ENCODE measurements at regions not wholly inside any gene's neighbourhood (a gene's known extent, or its start where the extent isn't known, plus 50 kb on each side); places are given as distances from the start of the nearest gene placed in this dataset.

GRCh38 chr9:86816366-86816765 is 130.9 kb downstream of the GAS1 start:
- Histone ChIP-seq H3K4me3 (no peak overlapping the region), H3K4me1 (peaks cover 0 to 2% of the 10 kb centered on the region in 2 donors), H3K27ac (no peak overlapping the region), H3K9me3 (no peaks in the 10 kb centered on the region), H3K36me3 (no peaks in the 10 kb centered on the region), H3K27me3 (no peaks in the 10 kb centered on the region)
- no peak for TF ChIP-seq CTCF (IDR thresholded peaks at IDR 0.05)
- DNase-seq (ENCODE audit: low spot score in 2 of 2): no peak
- intact Hi-C loops (cut with DNase I): no loop called here

GRCh38 chr9:86812616-86813015 is 134.7 kb downstream of the GAS1 start:
- Histone ChIP-seq H3K4me1 (peaks cover 0 to 4% of the 10 kb centered on the region in 2 donors), H3K27me3 (no peaks in the 10 kb centered on the region), H3K9me3 (no peaks in the 10 kb centered on the region), H3K27ac (no peak overlapping the region), H3K36me3 (no peaks in the 10 kb centered on the region), H3K4me3 (no peak overlapping the region)
- no peak for TF ChIP-seq CTCF (IDR thresholded peaks at IDR 0.05)
- intact Hi-C loops (cut with DNase I): no loop called here
- DNase-seq (ENCODE audit: low spot score in 2 of 2): no peak

- TF ChIP-seq CTCF (IDR thresholded peaks at IDR 0.05): no peak
- no peaks in the 10 kb centered on the region for H3K27me3 ChIP-seq
- intact Hi-C loops (cut with DNase I): no loop called here
- H3K4me1 ChIP-seq: peaks cover 0 to 4% of the 10 kb centered on the region in 2 donors
- no peaks in the 10 kb centered on the region for H3K36me3 ChIP-seq
- no peak overlapping the region for H3K4me3 ChIP-seq
- H3K9me3 ChIP-seq: no peaks in the 10 kb centered on the region
- no peak for DNase-seq (ENCODE audit: low spot score in 2 of 2)
- no peak overlapping the region for H3K27ac ChIP-seq
Measured at GRCh38 chr9:86809759-86810367, 137.4 kb downstream of the GAS1 start.

GRCh38 chr9:86809151-86809550 is 138.2 kb downstream of the GAS1 start:
- H3K27ac ChIP-seq: no peak overlapping the region
- H3K27me3 ChIP-seq: no peaks in the 10 kb centered on the region
- no peaks in the 10 kb centered on the region for H3K36me3 ChIP-seq
- no peak overlapping the region for H3K4me3 ChIP-seq
- no peak for TF ChIP-seq CTCF (IDR thresholded peaks at IDR 0.05)
- peaks cover 0 to 4% of the 10 kb centered on the region in 2 donors for H3K4me1 ChIP-seq
- no peak for DNase-seq (ENCODE audit: low spot score in 2 of 2)
- intact Hi-C loops (cut with DNase I): no loop called here
- H3K9me3 ChIP-seq: no peaks in the 10 kb centered on the region

- no peak for TF ChIP-seq CTCF (IDR thresholded peaks at IDR 0.05)
- H3K36me3 ChIP-seq: no peaks in the 10 kb centered on the region
- no peak overlapping the region for H3K4me3 ChIP-seq
- H3K4me1 ChIP-seq: peaks cover 0 to 4% of the 10 kb centered on the region in 2 donors
- no peaks in the 10 kb centered on the region for H3K9me3 ChIP-seq
- no peak for DNase-seq (ENCODE audit: low spot score in 2 of 2)
- no peaks in the 10 kb centered on the region for H3K27me3 ChIP-seq
- peak overlapping the region in 1 of 2 donors; percentile 60 for H3K27ac ChIP-seq
- intact Hi-C loops (cut with DNase I): no loop called here
Measured at GRCh38 chr9:86807367-86807976, 139.8 kb downstream of the GAS1 start.
